ENCODE measurements at regions not wholly inside any gene's neighbourhood (a gene's known extent, or its start where the extent isn't known, plus 50 kb on each side); places are given as distances from the start of the nearest gene placed in this dataset.

DNA sequence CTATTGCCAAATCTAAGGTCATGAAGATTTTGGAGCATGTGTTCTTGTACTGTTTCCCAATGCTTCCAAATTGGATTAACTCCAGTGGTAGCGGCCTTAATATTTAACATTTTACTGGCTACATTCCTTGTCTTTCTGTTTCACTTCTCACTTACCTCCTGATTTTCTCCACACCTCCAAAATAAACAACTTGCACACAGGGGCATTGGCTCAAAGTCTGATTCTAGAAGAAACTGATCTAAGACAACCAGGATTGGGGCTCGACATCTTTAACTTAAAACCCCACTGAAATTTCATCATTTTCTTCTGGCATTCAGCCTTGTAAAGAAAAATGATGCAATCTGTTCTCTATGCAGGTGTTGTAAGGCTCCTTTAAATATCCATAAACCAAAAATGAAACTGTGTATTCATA is 557.9 kb upstream of the ID4 start:
- 13 to 45% (median 23%) methylated on average over 2 of the region's 2 CpGs for WGBS, 5 donors
- Histone ChIP-seq H3K4me1 (peaks cover 0 to 9% (median 0%) of the 10 kb centered on the region in 4 donors), H3K4me3 (no peak overlapping the region), H3K9me3 (no peaks in the 10 kb centered on the region), H3K27ac (peak overlapping the region in 1 of 5 donors; percentile 60), H3K27me3 (no peaks in the 10 kb centered on the region), H3K36me3 (no peaks in the 10 kb centered on the region)
- no peak for TF ChIP-seq POLR2A (IDR thresholded peaks at IDR 0.05)
- TF ChIP-seq POLR2AphosphoS5 (IDR thresholded peaks at IDR 0.05): no peak
- no peak for TF ChIP-seq EP300 (IDR thresholded peaks at IDR 0.05)
- TF ChIP-seq, protein P1, sequence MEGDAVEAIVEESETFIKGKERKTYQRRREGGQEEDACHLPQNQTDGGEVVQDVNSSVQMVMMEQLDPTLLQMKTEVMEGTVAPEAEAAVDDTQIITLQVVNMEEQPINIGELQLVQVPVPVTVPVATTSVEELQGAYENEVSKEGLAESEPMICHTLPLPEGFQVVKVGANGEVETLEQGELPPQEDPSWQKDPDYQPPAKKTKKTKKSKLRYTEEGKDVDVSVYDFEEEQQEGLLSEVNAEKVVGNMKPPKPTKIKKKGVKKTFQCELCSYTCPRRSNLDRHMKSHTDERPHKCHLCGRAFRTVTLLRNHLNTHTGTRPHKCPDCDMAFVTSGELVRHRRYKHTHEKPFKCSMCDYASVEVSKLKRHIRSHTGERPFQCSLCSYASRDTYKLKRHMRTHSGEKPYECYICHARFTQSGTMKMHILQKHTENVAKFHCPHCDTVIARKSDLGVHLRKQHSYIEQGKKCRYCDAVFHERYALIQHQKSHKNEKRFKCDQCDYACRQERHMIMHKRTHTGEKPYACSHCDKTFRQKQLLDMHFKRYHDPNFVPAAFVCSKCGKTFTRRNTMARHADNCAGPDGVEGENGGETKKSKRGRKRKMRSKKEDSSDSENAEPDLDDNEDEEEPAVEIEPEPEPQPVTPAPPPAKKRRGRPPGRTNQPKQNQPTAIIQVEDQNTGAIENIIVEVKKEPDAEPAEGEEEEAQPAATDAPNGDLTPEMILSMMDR (IDR thresholded peaks at IDR 0.05): no peak
- DNase-seq: peak in 1 of 2 donors; percentile 16
- intact Hi-C loops (cut with DNase I; ENCODE audit: low total_unique reads): no loop called here

DNA sequence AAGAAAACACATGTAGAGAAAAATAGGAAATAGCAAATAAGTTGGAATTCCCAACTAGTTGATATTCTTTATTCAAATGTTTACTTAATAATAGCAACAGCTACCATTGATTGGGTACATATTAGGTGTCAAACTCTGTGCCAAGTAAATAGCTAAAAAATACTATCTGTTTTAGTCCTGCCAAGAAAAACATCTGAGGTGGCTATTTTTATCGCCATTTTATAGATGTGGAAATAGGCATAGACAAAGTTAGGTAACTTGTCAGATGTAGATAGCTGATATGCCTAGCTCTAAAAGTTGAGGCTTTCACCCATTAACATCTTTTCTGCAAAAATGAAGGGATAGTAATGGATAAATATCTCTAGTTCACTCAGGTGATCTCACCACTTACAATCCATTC is 549.2 kb upstream of the ID4 start:
- DNase-seq: no peak
- WGBS, 5 donors: 41 to 80% (median 43%) methylated on average over 1 of the region's 1 CpG
- TF ChIP-seq EP300 (IDR thresholded peaks at IDR 0.05) (no peak), POLR2A (IDR thresholded peaks at IDR 0.05) (no peak), POLR2AphosphoS5 (IDR thresholded peaks at IDR 0.05) (no peak)
- TF ChIP-seq, protein P1 (IDR thresholded peaks at IDR 0.05): no peak
- Histone ChIP-seq H3K27ac (no peak overlapping the region), H3K27me3 (no peaks in the 10 kb centered on the region), H3K4me3 (no peak overlapping the region), H3K36me3 (no peaks in the 10 kb centered on the region), H3K4me1 (no peaks in the 10 kb centered on the region), H3K9me3 (no peaks in the 10 kb centered on the region)
- intact Hi-C loops (cut with DNase I; ENCODE audit: low total_unique reads): no loop called here

DNA sequence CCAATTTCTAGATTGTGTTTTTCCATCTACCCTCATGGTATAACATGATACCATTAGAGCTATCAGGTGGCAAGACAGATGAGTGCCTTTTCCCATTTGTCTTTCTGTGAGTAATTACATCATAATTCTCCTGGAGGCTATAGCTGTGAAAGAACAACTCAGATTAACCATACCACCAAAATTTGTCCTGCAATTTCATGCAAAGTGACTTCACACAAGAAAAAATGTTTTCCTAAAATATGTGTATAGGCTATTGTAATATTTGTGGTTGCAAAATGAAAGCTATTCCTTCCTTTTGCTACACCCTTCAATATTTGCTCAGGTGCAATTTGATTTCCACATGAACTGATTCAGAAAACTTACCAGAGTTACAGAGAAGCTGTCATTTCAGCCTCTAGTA is 547.7 kb upstream of the ID4 start:
- H3K9me3 ChIP-seq: no peaks in the 10 kb centered on the region
- DNase-seq: peak in 1 of 2 donors; percentile 36
- intact Hi-C loops (cut with DNase I; ENCODE audit: low total_unique reads): no loop called here
- H3K4me3 ChIP-seq: no peak overlapping the region
- H3K36me3 ChIP-seq: no peaks in the 10 kb centered on the region
- no peaks in the 10 kb centered on the region for H3K4me1 ChIP-seq
- TF ChIP-seq, protein P1 (IDR thresholded peaks at IDR 0.05): no peak
- TF ChIP-seq EP300 (IDR thresholded peaks at IDR 0.05) (no peak), POLR2AphosphoS5 (IDR thresholded peaks at IDR 0.05) (no peak), POLR2A (IDR thresholded peaks at IDR 0.05) (no peak)
- no peak overlapping the region for H3K27ac ChIP-seq
- H3K27me3 ChIP-seq: no peaks in the 10 kb centered on the region

DNA sequence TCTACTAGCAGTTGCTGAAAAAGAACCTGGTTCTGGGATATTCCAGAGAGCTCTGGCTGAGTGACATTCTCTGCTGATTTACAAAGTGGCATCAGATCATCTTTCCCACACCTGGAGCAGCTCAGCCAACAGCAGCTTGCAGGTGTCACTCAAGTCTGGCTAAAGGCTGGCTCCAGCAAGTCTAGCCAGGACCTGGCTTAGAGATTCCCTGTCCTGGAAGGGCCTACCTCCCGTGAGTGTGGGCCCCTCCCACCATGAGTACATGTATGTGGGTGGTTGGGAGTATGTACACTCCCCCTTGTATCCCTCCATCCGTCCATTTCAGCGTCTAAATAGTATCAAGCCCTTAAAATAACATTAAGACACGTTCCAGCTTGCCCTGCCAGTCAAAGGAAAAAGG is 539.3 kb upstream of the ID4 start:
- whole genome bisulfite sequencing, 5 donors: 25 to 49% (median 38%) methylated on average over 4 of the region's 4 CpGs
- intact Hi-C loops (cut with DNase I; ENCODE audit: low total_unique reads): no loop called here
- H3K27ac ChIP-seq: no peak overlapping the region

More for the DNA sequence above, 539.3 kb upstream of the ID4 start:
- no peak overlapping the region for H3K4me3 ChIP-seq
- DNase-seq: peak in 1 of 2 donors; percentile 17
- H3K4me1 ChIP-seq: peaks cover 0 to 3% (median 1%) of the 10 kb centered on the region in 4 donors
- no peaks in the 10 kb centered on the region for H3K27me3 ChIP-seq
- H3K36me3 ChIP-seq: no peaks in the 10 kb centered on the region
- no peaks in the 10 kb centered on the region for H3K9me3 ChIP-seq
- TF ChIP-seq, protein P1 (IDR thresholded peaks at IDR 0.05): no peak
- TF ChIP-seq POLR2A (IDR thresholded peaks at IDR 0.05): no peak
- no peak for TF ChIP-seq EP300 (IDR thresholded peaks at IDR 0.05)
- TF ChIP-seq POLR2AphosphoS5 (IDR thresholded peaks at IDR 0.05): no peak
